Astrocyte (in vitro differentiated cells and primary cell): ENCODE measurements at regions not wholly inside any gene's neighbourhood (a gene's known extent, or its start where the extent isn't known, plus 50 kb on each side); places are given as distances from the start of the nearest gene placed in this dataset.
"Not testable (repeated sequence)": the region's sequence is repeated elsewhere in the genome, so short reads cannot be mapped to it uniquely, and the experiment has no call there.

Source experiments
- DNase-seq: peaks from one replicate; pipeline ENCODE4 v3.0.0-alpha.2; 2010; ENCODE audit warnings: low read depth
- FAIRE-seq: peaks from 2 replicates; lab custom pipeline; 2011; peaks lifted over from hg19 to GRCh38; lab: Jason Lieb, UNC
- H2AFZ ChIP-seq: 2 replicates; pipeline ENCODE4 v1.6.0; 2012; ENCODE audit warnings: low read depth, low read length, inconsistent platforms
- H3K27ac ChIP-seq: 2 replicates; pipeline ENCODE4 v1.5.1; 2011; ENCODE audit warnings: low read depth, low read length, inconsistent platforms
- H3K27me3 ChIP-seq: 2 replicates; pipeline ENCODE4 v1.6.0; 2011; ENCODE audit warnings: low read length, inconsistent platforms; ENCODE audit not compliant: insufficient read depth
- H3K36me3 ChIP-seq: 2 replicates; pipeline ENCODE4 v1.5.1; 2011; ENCODE audit warnings: low read length, inconsistent platforms; ENCODE audit not compliant: insufficient read depth
- H3K4me1 ChIP-seq: 2 replicates; pipeline ENCODE4 v1.5.1; 2011; ENCODE audit warnings: low read length, inconsistent platforms; ENCODE audit not compliant: insufficient read depth
- H3K4me2 ChIP-seq: 2 replicates; pipeline ENCODE4 v1.6.0; 2012; ENCODE audit warnings: low read length, inconsistent platforms
- H3K4me3 ChIP-seq: 2 replicates; pipeline ENCODE4 v1.5.1; 2011; ENCODE audit warnings: low read depth, mild to moderate bottlenecking, low read length, inconsistent platforms; ENCODE audit not compliant: insufficient read depth
- H3K79me2 ChIP-seq: 2 replicates; pipeline ENCODE4 v1.6.0; 2012; ENCODE audit warnings: mild to moderate bottlenecking, low read length, inconsistent platforms; ENCODE audit not compliant: insufficient read depth
- H3K9ac ChIP-seq: 2 replicates; pipeline ENCODE4 v1.6.0; 2012; ENCODE audit warnings: mild to moderate bottlenecking, low read length, inconsistent platforms
- H3K9me3 ChIP-seq: 2 replicates; pipeline ENCODE4 v1.5.1; 2012; ENCODE audit warnings: low read depth, mild to moderate bottlenecking, low read length, inconsistent platforms; ENCODE audit not compliant: insufficient read depth
- H4K20me1 ChIP-seq: 2 replicates; pipeline ENCODE4 v1.6.0; 2012; ENCODE audit warnings: low read length, inconsistent platforms; ENCODE audit not compliant: insufficient read depth
- H3K27ac Mint-ChIP-seq: one replicate; pipeline ENCODE4 v1.8.0; 2021; ENCODE audit warnings: mild to moderate bottlenecking, mixed read lengths; ENCODE audit not compliant: unreplicated experiment
- H3K27me3 Mint-ChIP-seq: one replicate; pipeline ENCODE4 v1.8.0; 2021; ENCODE audit warnings: low read depth, mixed read lengths; ENCODE audit not compliant: unreplicated experiment
- H3K36me3 Mint-ChIP-seq: one replicate; pipeline ENCODE4 v1.8.0; 2021; ENCODE audit warnings: low read depth, mixed read lengths; ENCODE audit not compliant: unreplicated experiment
- H3K4me1 Mint-ChIP-seq: one replicate; pipeline ENCODE4 v1.8.0; 2021; ENCODE audit warnings: low read depth, mixed read lengths; ENCODE audit not compliant: unreplicated experiment
- H3K4me3 Mint-ChIP-seq: one replicate; pipeline ENCODE4 v1.8.0; 2021; ENCODE audit warnings: mild to moderate bottlenecking, moderate library complexity, mixed read lengths; ENCODE audit not compliant: unreplicated experiment
- H3K9me3 Mint-ChIP-seq: one replicate; pipeline ENCODE4 v1.8.0; 2021; ENCODE audit warnings: mild to moderate bottlenecking, mixed read lengths; ENCODE audit not compliant: unreplicated experiment
- CTCF ChIP-seq: IDR thresholded peaks from 2 replicates; pipeline ENCODE4 v1.5.1; 2011; ENCODE audit warnings: low read depth, mild to moderate bottlenecking, inconsistent platforms, low read length, moderate library complexity; ENCODE audit not compliant: insufficient read depth
- EZH2 ChIP-seq: IDR thresholded peaks from 2 replicates; pipeline ENCODE4 v1.6.1; 2012; ENCODE audit warnings: mild to moderate bottlenecking, low read length, inconsistent platforms; ENCODE audit not compliant: insufficient read depth

GRCh38 chr4:103496800-103497199, 223.0 kb downstream of the TACR3 start:
- FAIRE-seq = no peak
- Histone ChIP-seq H4K20me1 (no peaks in the 10 kb centered on the region), H3K36me3 (no peaks in the 10 kb centered on the region), H3K4me1 (peaks cover 8% of the 10 kb centered on the region), H3K9me3 (no peaks in the 10 kb centered on the region), H3K27ac (no peak overlapping the region), H3K4me3 (no peak overlapping the region), H3K27me3 (no peaks in the 10 kb centered on the region), H3K4me2 (no peak overlapping the region), H3K79me2 (no peaks in the 10 kb centered on the region), H3K9ac (no peak overlapping the region), H2AFZ (no peak overlapping the region)
- no peak for TF ChIP-seq CTCF
- H3K36me3 Mint-ChIP-seq = no peaks in the 10 kb centered on the region
- no peak overlapping the region for H3K4me3 Mint-ChIP-seq
- no peaks in the 10 kb centered on the region for H3K27me3 Mint-ChIP-seq
- peaks cover 15% of the 10 kb centered on the region for H3K4me1 Mint-ChIP-seq
- no peaks in the 10 kb centered on the region for H3K9me3 Mint-ChIP-seq
- no peak for DNase-seq
- H3K27ac Mint-ChIP-seq = no peak overlapping the region

- H3K27ac Mint-ChIP-seq = no peak overlapping the region
- no peak for FAIRE-seq
- peaks cover 1% of the 10 kb centered on the region for H3K36me3 Mint-ChIP-seq
Observed at GRCh38 chr4:103493450-103494159, 226.2 kb downstream of the TACR3 start.

GRCh38 chr4:103485296-103485695, 234.5 kb downstream of the TACR3 start:
- H2AFZ ChIP-seq, H3K9ac ChIP-seq, H3K36me3 ChIP-seq, H3K27me3 Mint-ChIP-seq, H3K4me3 Mint-ChIP-seq, H3K79me2 ChIP-seq, H3K9me3 Mint-ChIP-seq, H3K36me3 Mint-ChIP-seq, H3K4me2 ChIP-seq, FAIRE-seq, H3K27ac ChIP-seq, H3K4me3 ChIP-seq, DNase-seq, H3K4me1 Mint-ChIP-seq, H3K9me3 ChIP-seq, H3K4me1 ChIP-seq, H3K27ac Mint-ChIP-seq, H4K20me1 ChIP-seq, H3K27me3 ChIP-seq: not testable (repeated sequence)

More at GRCh38 chr4:103493450-103494159, 226.2 kb downstream of the TACR3 start:
- peaks cover 2% of the 10 kb centered on the region for H3K9me3 Mint-ChIP-seq
- Histone ChIP-seq H3K27ac (no peak overlapping the region), H3K9ac (no peak overlapping the region), H3K9me3 (no peaks in the 10 kb centered on the region), H3K27me3 (no peaks in the 10 kb centered on the region), H3K36me3 (no peaks in the 10 kb centered on the region), H3K79me2 (no peaks in the 10 kb centered on the region), H4K20me1 (no peaks in the 10 kb centered on the region), H3K4me1 (peaks cover 8% of the 10 kb centered on the region), H3K4me2 (no peak overlapping the region), H2AFZ (no peak overlapping the region), H3K4me3 (no peak overlapping the region)
- TF ChIP-seq EZH2 (no peak), CTCF (no peak)
- H3K4me1 Mint-ChIP-seq = peaks cover 14% of the 10 kb centered on the region
- no peak for DNase-seq
- H3K27me3 Mint-ChIP-seq = no peaks in the 10 kb centered on the region
- no peak overlapping the region for H3K4me3 Mint-ChIP-seq
